ENCODE measurements at regions not wholly inside any gene's neighbourhood (a gene's known extent, or its start where the extent isn't known, plus 50 kb on each side); places are given as distances from the start of the nearest gene placed in this dataset.

GRCh38 chr20:11728937-11729336, 188.8 kb upstream of the BTBD3 start:
- no peaks in the 10 kb centered on the region for H3K36me3 ChIP-seq (ENCODE audit: control insufficient read depth, insufficient read depth, low read length)
- H3K27me3 ChIP-seq (ENCODE audit: control insufficient read depth, insufficient read depth, low read length), result no peaks in the 10 kb centered on the region
- H3K4me3 ChIP-seq (ENCODE audit: low read length), result no peak overlapping the region
- no peaks in the 10 kb centered on the region for H3K4me1 ChIP-seq (ENCODE audit: control insufficient read depth, insufficient read depth, low read length)
- H3K9ac ChIP-seq (ENCODE audit: low read length), result no peak overlapping the region
- no peaks in the 10 kb centered on the region for H3K9me3 ChIP-seq (ENCODE audit: control insufficient read depth, low read length)

GRCh38 chr20:11729806-11730205, 187.9 kb upstream of the BTBD3 start:
- Histone ChIP-seq H3K9me3 (ENCODE audit: control insufficient read depth, low read length) (no peaks in the 10 kb centered on the region), H3K4me3 (ENCODE audit: low read length) (no peak overlapping the region), H3K36me3 (ENCODE audit: control insufficient read depth, insufficient read depth, low read length) (no peaks in the 10 kb centered on the region), H3K9ac (ENCODE audit: low read length) (no peak overlapping the region), H3K4me1 (ENCODE audit: control insufficient read depth, insufficient read depth, low read length) (no peaks in the 10 kb centered on the region), H3K27me3 (ENCODE audit: control insufficient read depth, insufficient read depth, low read length) (no peaks in the 10 kb centered on the region)

- no peaks in the 10 kb centered on the region for H3K9me3 ChIP-seq (ENCODE audit: control insufficient read depth, low read length)
- H3K4me3 ChIP-seq (ENCODE audit: low read length), result no peak overlapping the region
- no peaks in the 10 kb centered on the region for H3K27me3 ChIP-seq (ENCODE audit: control insufficient read depth, insufficient read depth, low read length)
- H3K4me1 ChIP-seq (ENCODE audit: control insufficient read depth, insufficient read depth, low read length), result no peaks in the 10 kb centered on the region
- no peak overlapping the region for H3K9ac ChIP-seq (ENCODE audit: low read length)
- H3K36me3 ChIP-seq (ENCODE audit: control insufficient read depth, insufficient read depth, low read length), result no peaks in the 10 kb centered on the region
Observed at GRCh38 chr20:11734431-11734830, 183.3 kb upstream of the BTBD3 start.

GRCh38 chr20:11738852-11739251, 178.8 kb upstream of the BTBD3 start:
- Histone ChIP-seq H3K9me3 (ENCODE audit: control insufficient read depth, low read length) (no peaks in the 10 kb centered on the region), H3K27me3 (ENCODE audit: control insufficient read depth, insufficient read depth, low read length) (no peaks in the 10 kb centered on the region), H3K4me3 (ENCODE audit: low read length) (no peak overlapping the region), H3K9ac (ENCODE audit: low read length) (no peak overlapping the region), H3K4me1 (ENCODE audit: control insufficient read depth, insufficient read depth, low read length) (no peaks in the 10 kb centered on the region), H3K36me3 (ENCODE audit: control insufficient read depth, insufficient read depth, low read length) (no peaks in the 10 kb centered on the region)

- no peaks in the 10 kb centered on the region for H3K9me3 ChIP-seq (ENCODE audit: control insufficient read depth, low read length)
- H3K4me1 ChIP-seq (ENCODE audit: control insufficient read depth, insufficient read depth, low read length), result no peaks in the 10 kb centered on the region
Observed at GRCh38 chr20:11740975-11741374, 176.7 kb upstream of the BTBD3 start.

GRCh38 chr20:11745145-11745544, 172.5 kb upstream of the BTBD3 start:
- no peaks in the 10 kb centered on the region for H3K27me3 ChIP-seq (ENCODE audit: control insufficient read depth, insufficient read depth, low read length)
- H3K9me3 ChIP-seq (ENCODE audit: control insufficient read depth, low read length), result no peaks in the 10 kb centered on the region
- H3K4me1 ChIP-seq (ENCODE audit: control insufficient read depth, insufficient read depth, low read length), result no peaks in the 10 kb centered on the region
- no peak overlapping the region for H3K9ac ChIP-seq (ENCODE audit: low read length)
- no peaks in the 10 kb centered on the region for H3K36me3 ChIP-seq (ENCODE audit: control insufficient read depth, insufficient read depth, low read length)
- H3K4me3 ChIP-seq (ENCODE audit: low read length), result no peak overlapping the region

More at GRCh38 chr20:11740975-11741374, 176.7 kb upstream of the BTBD3 start:
- H3K9ac ChIP-seq (ENCODE audit: low read length), result no peak overlapping the region
- H3K36me3 ChIP-seq (ENCODE audit: control insufficient read depth, insufficient read depth, low read length), result no peaks in the 10 kb centered on the region
- no peak overlapping the region for H3K4me3 ChIP-seq (ENCODE audit: low read length)
- H3K27me3 ChIP-seq (ENCODE audit: control insufficient read depth, insufficient read depth, low read length), result no peaks in the 10 kb centered on the region

- Histone ChIP-seq H3K36me3 (ENCODE audit: control insufficient read depth, insufficient read depth, low read length) (no peaks in the 10 kb centered on the region), H3K9ac (ENCODE audit: low read length) (no peak overlapping the region), H3K27me3 (ENCODE audit: control insufficient read depth, insufficient read depth, low read length) (no peaks in the 10 kb centered on the region), H3K4me1 (ENCODE audit: control insufficient read depth, insufficient read depth, low read length) (no peaks in the 10 kb centered on the region), H3K9me3 (ENCODE audit: control insufficient read depth, low read length) (no peaks in the 10 kb centered on the region), H3K4me3 (ENCODE audit: low read length) (no peak overlapping the region)
Observed at GRCh38 chr20:11748436-11748835, 169.3 kb upstream of the BTBD3 start.

- Histone ChIP-seq H3K36me3 (ENCODE audit: control insufficient read depth, insufficient read depth, low read length) (no peaks in the 10 kb centered on the region), H3K4me1 (ENCODE audit: control insufficient read depth, insufficient read depth, low read length) (no peaks in the 10 kb centered on the region), H3K4me3 (ENCODE audit: low read length) (no peak overlapping the region), H3K27me3 (ENCODE audit: control insufficient read depth, insufficient read depth, low read length) (no peaks in the 10 kb centered on the region), H3K9me3 (ENCODE audit: control insufficient read depth, low read length) (no peaks in the 10 kb centered on the region), H3K9ac (ENCODE audit: low read length) (no peak overlapping the region)
Observed at GRCh38 chr20:11752336-11752735, 165.4 kb upstream of the BTBD3 start.

GRCh38 chr20:11753155-11753554, 164.5 kb upstream of the BTBD3 start:
- Histone ChIP-seq H3K4me1 (ENCODE audit: control insufficient read depth, insufficient read depth, low read length) (no peaks in the 10 kb centered on the region), H3K4me3 (ENCODE audit: low read length) (no peak overlapping the region), H3K9me3 (ENCODE audit: control insufficient read depth, low read length) (no peaks in the 10 kb centered on the region), H3K27me3 (ENCODE audit: control insufficient read depth, insufficient read depth, low read length) (no peaks in the 10 kb centered on the region), H3K36me3 (ENCODE audit: control insufficient read depth, insufficient read depth, low read length) (no peaks in the 10 kb centered on the region), H3K9ac (ENCODE audit: low read length) (no peak overlapping the region)

GRCh38 chr20:11754451-11754850, 163.2 kb upstream of the BTBD3 start:
- Histone ChIP-seq H3K9me3 (ENCODE audit: control insufficient read depth, low read length) (no peaks in the 10 kb centered on the region), H3K9ac (ENCODE audit: low read length) (no peak overlapping the region), H3K4me3 (ENCODE audit: low read length) (no peak overlapping the region), H3K36me3 (ENCODE audit: control insufficient read depth, insufficient read depth, low read length) (no peaks in the 10 kb centered on the region), H3K27me3 (ENCODE audit: control insufficient read depth, insufficient read depth, low read length) (no peaks in the 10 kb centered on the region), H3K4me1 (ENCODE audit: control insufficient read depth, insufficient read depth, low read length) (no peaks in the 10 kb centered on the region)

GRCh38 chr20:11755071-11755841, 162.4 kb upstream of the BTBD3 start:
- H3K4me3 ChIP-seq (ENCODE audit: low read length), result no peak overlapping the region
- no peaks in the 10 kb centered on the region for H3K4me1 ChIP-seq (ENCODE audit: control insufficient read depth, insufficient read depth, low read length)
- H3K9me3 ChIP-seq (ENCODE audit: control insufficient read depth, low read length), result no peaks in the 10 kb centered on the region
- no peaks in the 10 kb centered on the region for H3K36me3 ChIP-seq (ENCODE audit: control insufficient read depth, insufficient read depth, low read length)
- no peaks in the 10 kb centered on the region for H3K27me3 ChIP-seq (ENCODE audit: control insufficient read depth, insufficient read depth, low read length)
- no peak overlapping the region for H3K9ac ChIP-seq (ENCODE audit: low read length)

- Histone ChIP-seq H3K9ac (ENCODE audit: low read length) (no peak overlapping the region), H3K36me3 (ENCODE audit: control insufficient read depth, insufficient read depth, low read length) (no peaks in the 10 kb centered on the region), H3K4me3 (ENCODE audit: low read length) (no peak overlapping the region), H3K27me3 (ENCODE audit: control insufficient read depth, insufficient read depth, low read length) (no peaks in the 10 kb centered on the region), H3K4me1 (ENCODE audit: control insufficient read depth, insufficient read depth, low read length) (no peaks in the 10 kb centered on the region), H3K9me3 (ENCODE audit: control insufficient read depth, low read length) (no peaks in the 10 kb centered on the region)
Observed at GRCh38 chr20:11761497-11761896, 156.2 kb upstream of the BTBD3 start.

GRCh38 chr20:11766961-11767360, 150.7 kb upstream of the BTBD3 start:
- no peak overlapping the region for H3K4me3 ChIP-seq (ENCODE audit: low read length)
- H3K27me3 ChIP-seq (ENCODE audit: control insufficient read depth, insufficient read depth, low read length), result no peaks in the 10 kb centered on the region
- no peaks in the 10 kb centered on the region for H3K4me1 ChIP-seq (ENCODE audit: control insufficient read depth, insufficient read depth, low read length)
- no peaks in the 10 kb centered on the region for H3K9me3 ChIP-seq (ENCODE audit: control insufficient read depth, low read length)
- no peak overlapping the region for H3K9ac ChIP-seq (ENCODE audit: low read length)
- H3K36me3 ChIP-seq (ENCODE audit: control insufficient read depth, insufficient read depth, low read length), result no peaks in the 10 kb centered on the region

Measured in mucosa of stomach (tissue), 1 donor.